ENCODE measurements at regions not wholly inside any gene's neighbourhood (a gene's known extent, or its start where the extent isn't known, plus 50 kb on each side); places are given as distances from the start of the nearest gene placed in this dataset.

GRCh38 chr3:135449046-135449445 lies 516.5 kb upstream of the PPP2R3A start:
- TF ChIP-seq POLR2A (IDR thresholded peaks at IDR 0.05; ENCODE audit: low read depth) (no peak), CTCF (IDR thresholded peaks at IDR 0.05) (no peak)
